Suprapubic skin (tissue), 4 donors: ENCODE measurements at regions not wholly inside any gene's neighbourhood (a gene's known extent, or its start where the extent isn't known, plus 50 kb on each side); places are given as distances from the start of the nearest gene placed in this dataset.

Experiments
- DNase-seq, 2 donors: peaks; one replicate each; pipeline ENCODE4 v3.0.0-alpha.2; 2019; ENCODE audit warnings: low spot score in 2 of 2
- H3K27ac ChIP-seq: fragments of 200-600 bp; sonication (generic); one replicate; pipeline ENCODE4 v1.5.1; 2019
- H3K27me3 ChIP-seq: fragments of 200-600 bp; sonication (generic); one replicate; pipeline ENCODE4 v1.5.1; 2019
- H3K36me3 ChIP-seq: fragments of 200-600 bp; sonication (generic); one replicate; pipeline ENCODE4 v1.5.1; 2019
- H3K4me1 ChIP-seq: fragments of 200-600 bp; sonication (generic); one replicate; pipeline ENCODE4 v1.5.1; 2019
- H3K4me3 ChIP-seq: fragments of 200-600 bp; sonication (generic); one replicate; pipeline ENCODE4 v1.5.1; 2019; ENCODE audit warnings: mild to moderate bottlenecking
- H3K9me3 ChIP-seq: fragments of 200-600 bp; sonication (generic); one replicate; pipeline ENCODE4 v1.5.1; 2019
- CTCF ChIP-seq, 2 donors: fragments of 200-600 bp in 1 of 2; fragments of 450-650 bp in 1 of 2; sonication (generic) in 1 of 2; IDR thresholded peaks; one replicate each; pipeline ENCODE4 v1.5.1; 2016 to 2019; ENCODE audit warnings: antibody characterized with exemption in 2 of 2, mild to moderate bottlenecking in 1 of 2, moderate library complexity in 1 of 2
- EP300 ChIP-seq: sonication (generic); formaldehyde crosslinking; IDR thresholded peaks from one replicate; pipeline ENCODE4 v1.6.1; 2017; ENCODE audit warnings: antibody characterized with exemption
- POLR2A ChIP-seq, 2 donors: fragments of 450-650 bp; IDR thresholded peaks; one replicate each; pipeline ENCODE4 v1.6.1; 2017; ENCODE audit warnings: antibody characterized with exemption in 2 of 2, mild to moderate bottlenecking in 2 of 2, moderate library complexity in 2 of 2
- POLR2AphosphoS5 ChIP-seq, 3 donors: sonication (generic); formaldehyde crosslinking; IDR thresholded peaks; one replicate each; pipeline ENCODE4 v1.6.1; 2017; ENCODE audit warnings: antibody characterized with exemption in 3 of 3
- WGBS: methylation state at CpG from one replicate; pipeline ENCODE4 v1.1.5; 2018; 5-methylcytosine and 5-hydroxymethylcytosine counted together

- no peaks in the 10 kb centered on the region for H3K36me3 ChIP-seq
Measured at GRCh38 chr18:66792466-66792865, 188.6 kb upstream of the CDH19 start.

GRCh38 chr18:66780609-66781008, 176.7 kb upstream of the CDH19 start:
- Histone ChIP-seq H3K27ac (no peak overlapping the region), H3K4me3 (no peak overlapping the region), H3K36me3 (no peaks in the 10 kb centered on the region), H3K27me3 (no peaks in the 10 kb centered on the region), H3K4me1 (no peaks in the 10 kb centered on the region), H3K9me3 (no peaks in the 10 kb centered on the region)
- TF ChIP-seq POLR2A (IDR thresholded peaks at IDR 0.05) (no peak), CTCF (IDR thresholded peaks at IDR 0.05) (no peak), EP300 (no peak)
- 72% methylated on average over 2 of the region's 2 CpGs for WGBS
- DNase-seq, result no peak

More at GRCh38 chr18:66792466-66792865, 188.6 kb upstream of the CDH19 start:
- no peak for DNase-seq
- TF ChIP-seq POLR2A (IDR thresholded peaks at IDR 0.05) (no peak), POLR2AphosphoS5 (IDR thresholded peaks at IDR 0.05) (no peak), EP300 (no peak), CTCF (IDR thresholded peaks at IDR 0.05) (no peak)
- no peak overlapping the region for H3K27ac ChIP-seq
- WGBS, result 72% methylated on average over 3 of the region's 3 CpGs
- H3K4me3 ChIP-seq, result no peak overlapping the region
- H3K27me3 ChIP-seq, result no peaks in the 10 kb centered on the region
- H3K9me3 ChIP-seq, result no peaks in the 10 kb centered on the region
- H3K4me1 ChIP-seq, result no peaks in the 10 kb centered on the region

GRCh38 chr18:66778048-66778447, 174.2 kb upstream of the CDH19 start:
- Histone ChIP-seq H3K27me3 (no peaks in the 10 kb centered on the region), H3K27ac (no peak overlapping the region), H3K9me3 (no peaks in the 10 kb centered on the region), H3K4me1 (no peaks in the 10 kb centered on the region), H3K4me3 (no peak overlapping the region), H3K36me3 (no peaks in the 10 kb centered on the region)
- WGBS, result 75% methylated on average over 3 of the region's 3 CpGs
- no peak for DNase-seq
- no peak for TF ChIP-seq POLR2AphosphoS5 (IDR thresholded peaks at IDR 0.05)
- no peak for TF ChIP-seq EP300
- TF ChIP-seq CTCF (IDR thresholded peaks at IDR 0.05), result no peak
- no peak for TF ChIP-seq POLR2A (IDR thresholded peaks at IDR 0.05)

- H3K36me3 ChIP-seq, result no peaks in the 10 kb centered on the region
- no peaks in the 10 kb centered on the region for H3K4me1 ChIP-seq
- no peak for TF ChIP-seq POLR2A (IDR thresholded peaks at IDR 0.05)
- H3K9me3 ChIP-seq, result no peaks in the 10 kb centered on the region
- H3K27me3 ChIP-seq, result no peaks in the 10 kb centered on the region
- no peak overlapping the region for H3K4me3 ChIP-seq
- DNase-seq, result no peak
- no peak overlapping the region for H3K27ac ChIP-seq
- WGBS, result 81% methylated on average over 4 of the region's 4 CpGs
Measured at GRCh38 chr18:66769375-66769774, 165.5 kb upstream of the CDH19 start.

DNA sequence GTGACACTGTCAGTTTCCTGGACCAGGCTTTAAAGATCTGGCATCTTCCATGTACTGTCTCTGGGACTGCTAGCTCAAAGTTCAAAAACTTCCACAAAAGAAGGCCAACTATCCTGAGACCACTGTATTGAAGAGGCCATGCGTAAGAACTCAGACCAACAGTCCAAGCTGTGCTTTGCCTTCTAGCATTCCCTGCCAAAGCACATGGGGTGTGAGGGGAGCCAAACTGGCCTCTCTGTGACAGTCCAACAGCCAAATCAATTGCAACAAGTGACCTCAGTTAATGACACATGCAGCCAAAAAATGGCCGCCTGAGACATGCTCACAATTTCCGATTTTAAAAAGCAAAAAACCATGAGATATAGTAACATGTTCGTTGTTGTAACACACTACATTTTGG, 160.3 kb upstream of the CDH19 start:
- Histone ChIP-seq H3K27me3 (no peaks in the 10 kb centered on the region), H3K27ac (no peak overlapping the region), H3K4me3 (no peak overlapping the region), H3K9me3 (no peaks in the 10 kb centered on the region), H3K4me1 (no peaks in the 10 kb centered on the region), H3K36me3 (no peaks in the 10 kb centered on the region)
- DNase-seq, result no peak
- 92% methylated on average over 4 of the region's 4 CpGs for WGBS
- TF ChIP-seq POLR2A (IDR thresholded peaks at IDR 0.05) (no peak), CTCF (IDR thresholded peaks at IDR 0.05) (no peak), EP300 (no peak), POLR2AphosphoS5 (IDR thresholded peaks at IDR 0.05) (no peak)

DNA sequence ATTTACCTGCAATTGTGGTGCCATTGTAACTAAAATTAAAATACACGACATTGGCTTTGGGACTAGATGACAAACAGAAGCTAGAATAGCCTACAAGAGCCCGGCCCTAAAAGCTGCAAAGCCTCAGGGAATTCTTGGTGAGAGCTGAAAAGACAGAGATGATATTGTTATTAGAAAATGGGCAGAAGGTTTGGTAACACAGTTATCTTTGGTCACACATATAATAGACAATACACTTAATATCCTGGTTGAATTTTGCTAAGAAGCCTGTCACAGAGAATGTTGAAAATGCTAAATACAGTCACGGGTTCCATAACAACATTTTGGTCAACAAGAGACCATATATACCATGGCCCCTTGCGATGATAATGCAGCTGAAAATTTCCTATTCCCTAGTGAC, 157.3 kb upstream of the CDH19 start:
- Histone ChIP-seq H3K4me1 (no peaks in the 10 kb centered on the region), H3K9me3 (no peaks in the 10 kb centered on the region), H3K36me3 (no peaks in the 10 kb centered on the region), H3K27ac (no peak overlapping the region), H3K27me3 (no peaks in the 10 kb centered on the region), H3K4me3 (no peak overlapping the region)
- whole genome bisulfite sequencing, result 88% methylated on average over 4 of the region's 4 CpGs
- TF ChIP-seq CTCF (IDR thresholded peaks at IDR 0.05) (no peak), POLR2A (IDR thresholded peaks at IDR 0.05) (no peak), POLR2AphosphoS5 (IDR thresholded peaks at IDR 0.05) (no peak), EP300 (no peak)
- DNase-seq, result no peak
